ENCODE measurements at regions not wholly inside any gene's neighbourhood (a gene's known extent, or its start where the extent isn't known, plus 50 kb on each side); places are given as distances from the start of the nearest gene placed in this dataset.

DNA sequence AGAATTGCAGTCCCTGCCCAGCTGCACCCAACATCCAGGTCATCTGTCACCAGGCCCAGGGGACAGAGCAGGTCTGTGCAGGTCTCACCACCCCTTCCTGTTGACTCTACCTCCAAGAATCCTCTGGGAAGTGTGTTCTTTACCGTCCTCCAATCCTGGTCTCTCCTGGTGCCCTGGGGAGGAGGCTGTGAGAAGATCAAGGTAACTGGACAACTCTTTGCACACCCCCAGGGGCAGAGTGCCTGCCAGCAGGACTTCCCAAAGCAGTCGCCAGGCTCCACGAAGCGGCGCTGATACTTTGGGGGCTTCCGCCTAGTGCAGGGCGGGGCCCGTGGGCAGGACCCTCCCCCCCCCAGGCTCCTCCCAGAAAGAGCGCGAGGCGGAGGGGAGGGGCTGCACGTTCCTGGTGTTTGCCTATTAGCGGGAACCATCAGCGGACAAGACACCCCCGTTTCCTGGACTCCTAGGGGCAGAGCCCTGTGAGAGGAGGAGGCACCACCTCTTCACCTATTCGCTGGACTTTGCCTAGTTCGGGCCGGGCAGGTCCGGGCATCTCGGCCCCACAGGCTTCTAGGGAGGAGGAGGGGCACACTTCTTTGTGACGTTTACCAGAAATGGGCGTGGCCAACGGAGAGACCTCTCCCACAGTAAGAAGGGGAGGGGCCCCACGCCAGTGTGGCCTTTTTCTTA lies 918.0 kb downstream of the AACS start:
- WGBS, 2 experiments (ENCODE audit: low coverage in 1 of 2, low lambda C conversion rate in 2 of 2, missing lambda C conversion rate in 2 of 2): 5% methylated on average over 19 to 24 of the region's 24 CpGs
- Histone ChIP-seq H3K27ac (no peak overlapping the region), H3K4me3 (no peak overlapping the region), H3K79me2 (ENCODE audit: insufficient read depth) (no peaks in the 10 kb centered on the region), H3K4me2 (ENCODE audit: unreplicated experiment) (no peak overlapping the region), H3K9me2 (ENCODE audit: insufficient read depth) (no peaks in the 10 kb centered on the region), H3K4me1 (ENCODE audit: insufficient read depth) (no peaks in the 10 kb centered on the region), H3F3A (ENCODE audit: insufficient read depth) (no peaks in the 10 kb centered on the region), H3K9me3 (ENCODE audit: low read depth) (no peaks in the 10 kb centered on the region), H4K20me1 (ENCODE audit: insufficient read depth) (no peaks in the 10 kb centered on the region), H2AFZ (no peak overlapping the region), H3K36me3 (ENCODE audit: low read depth) (no peaks in the 10 kb centered on the region), H3K9ac (no peak overlapping the region), H3K27me3 (replicated peaks; ENCODE audit: insufficient read depth) (no peaks in the 10 kb centered on the region)
- in situ Hi-C loops (cut with MboI): no loop called here
- no peak for TF ChIP-seq EZH2 (IDR thresholded peaks at IDR 0.05; ENCODE audit: insufficient read depth, poor library complexity, severe bottlenecking)
- no peak for TF ChIP-seq EZH2phosphoT487 (IDR thresholded peaks at IDR 0.05; ENCODE audit: insufficient read depth, low read depth)
- DNase-seq: no peak

DNA sequence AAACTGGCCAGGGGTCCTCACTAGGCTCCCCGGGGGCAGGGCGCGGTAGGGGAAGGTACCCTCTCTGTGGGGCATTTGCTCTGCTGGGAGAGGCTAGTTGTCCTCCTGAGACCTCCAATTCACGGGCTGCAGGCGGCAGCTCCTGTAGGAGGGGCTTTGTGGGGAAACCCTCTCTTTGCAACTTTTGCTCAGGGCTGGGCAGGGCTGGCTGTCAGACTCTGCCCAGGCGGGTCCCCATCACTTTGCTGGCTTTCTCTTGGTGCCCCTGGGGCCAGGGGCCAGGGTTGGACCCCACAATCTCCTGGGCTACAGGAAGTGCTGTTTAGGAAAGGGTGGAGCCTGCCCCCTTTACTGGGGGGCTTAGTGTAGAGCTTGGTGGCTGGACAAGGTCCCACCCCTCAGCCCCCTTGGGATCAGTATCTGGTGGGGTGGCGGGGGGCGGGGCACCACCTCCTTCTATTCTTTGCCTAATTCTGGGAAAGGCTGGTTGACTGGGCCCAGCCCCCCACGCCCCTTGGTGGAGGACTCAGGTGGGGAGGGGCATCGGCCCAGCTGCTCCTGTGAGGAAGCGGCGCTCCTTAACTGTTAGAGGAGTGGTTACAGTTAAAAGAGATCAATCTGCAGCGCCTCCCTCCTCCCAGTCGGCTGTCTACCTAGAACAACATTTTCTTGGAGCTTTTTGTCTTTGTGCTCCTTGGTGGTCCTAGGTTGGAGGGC lies 918.7 kb downstream of the AACS start:
- no peak overlapping the region for H3K4me3 ChIP-seq
- H2AFZ ChIP-seq: no peak overlapping the region
- H3F3A ChIP-seq (ENCODE audit: insufficient read depth): no peaks in the 10 kb centered on the region
- DNase-seq: no peak
- H4K20me1 ChIP-seq (ENCODE audit: insufficient read depth): no peaks in the 10 kb centered on the region
- no peaks in the 10 kb centered on the region for H3K4me1 ChIP-seq (ENCODE audit: insufficient read depth)
- no peaks in the 10 kb centered on the region for H3K79me2 ChIP-seq (ENCODE audit: insufficient read depth)
- H3K36me3 ChIP-seq (ENCODE audit: low read depth): no peaks in the 10 kb centered on the region
- H3K27ac ChIP-seq: no peak overlapping the region
- H3K27me3 ChIP-seq (replicated peaks; ENCODE audit: insufficient read depth): no peaks in the 10 kb centered on the region
- in situ Hi-C loops (cut with MboI): no loop called here
- H3K4me2 ChIP-seq (ENCODE audit: unreplicated experiment): no peak overlapping the region
- H3K9me2 ChIP-seq (ENCODE audit: insufficient read depth): no peaks in the 10 kb centered on the region
- H3K9me3 ChIP-seq (ENCODE audit: low read depth): no peaks in the 10 kb centered on the region
- TF ChIP-seq EZH2phosphoT487 (IDR thresholded peaks at IDR 0.05; ENCODE audit: insufficient read depth, low read depth) (no peak), EZH2 (IDR thresholded peaks at IDR 0.05; ENCODE audit: insufficient read depth, poor library complexity, severe bottlenecking) (no peak)
- 4% methylated on average over 11 to 14 of the region's 14 CpGs for WGBS, 2 experiments (ENCODE audit: low coverage in 1 of 2, low lambda C conversion rate in 2 of 2, missing lambda C conversion rate in 2 of 2)
- H3K9ac ChIP-seq: no peak overlapping the region

DNA sequence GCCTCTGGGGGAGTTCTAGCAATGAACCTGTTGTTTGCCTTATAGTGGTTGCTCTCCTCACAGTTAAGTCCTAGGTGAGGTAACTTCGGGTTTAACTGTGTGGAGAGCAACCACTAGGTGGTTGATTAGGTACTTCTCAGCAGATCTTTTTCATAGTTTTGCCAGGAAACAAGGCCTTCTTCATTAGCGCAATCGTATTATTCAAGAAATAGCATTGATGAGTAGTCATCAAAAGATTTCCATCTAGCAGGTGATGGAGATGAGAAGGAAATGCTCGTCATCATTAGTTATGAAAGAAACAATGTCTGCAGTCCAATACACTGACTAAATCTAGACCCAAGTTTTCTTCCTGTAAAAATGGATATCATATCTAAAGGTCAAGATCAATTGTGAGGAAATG lies 923.3 kb downstream of the AACS start:
- H3K27ac ChIP-seq: no peak overlapping the region
- no peak overlapping the region for H2AFZ ChIP-seq
- H3K9ac ChIP-seq: no peak overlapping the region
- no peaks in the 10 kb centered on the region for H3K79me2 ChIP-seq (ENCODE audit: insufficient read depth)
- 24 to 46% methylated on average over 4 of the region's 4 CpGs for WGBS, 2 experiments (ENCODE audit: low coverage in 1 of 2, low lambda C conversion rate in 2 of 2, missing lambda C conversion rate in 2 of 2)
- TF ChIP-seq EZH2phosphoT487 (IDR thresholded peaks at IDR 0.05; ENCODE audit: insufficient read depth, low read depth) (no peak), EZH2 (IDR thresholded peaks at IDR 0.05; ENCODE audit: insufficient read depth, poor library complexity, severe bottlenecking) (no peak)
- in situ Hi-C loops (cut with MboI): no loop called here
- DNase-seq: no peak
- H3K4me3 ChIP-seq: no peak overlapping the region
- no peak overlapping the region for H3K4me2 ChIP-seq (ENCODE audit: unreplicated experiment)
- no peaks in the 10 kb centered on the region for H4K20me1 ChIP-seq (ENCODE audit: insufficient read depth)
- H3K9me3 ChIP-seq (ENCODE audit: low read depth): no peaks in the 10 kb centered on the region
- no peaks in the 10 kb centered on the region for H3K9me2 ChIP-seq (ENCODE audit: insufficient read depth)
- H3K36me3 ChIP-seq (ENCODE audit: low read depth): no peaks in the 10 kb centered on the region
- H3K27me3 ChIP-seq (replicated peaks; ENCODE audit: insufficient read depth): no peaks in the 10 kb centered on the region
- H3F3A ChIP-seq (ENCODE audit: insufficient read depth): no peaks in the 10 kb centered on the region
- H3K4me1 ChIP-seq (ENCODE audit: insufficient read depth): no peaks in the 10 kb centered on the region

DNA sequence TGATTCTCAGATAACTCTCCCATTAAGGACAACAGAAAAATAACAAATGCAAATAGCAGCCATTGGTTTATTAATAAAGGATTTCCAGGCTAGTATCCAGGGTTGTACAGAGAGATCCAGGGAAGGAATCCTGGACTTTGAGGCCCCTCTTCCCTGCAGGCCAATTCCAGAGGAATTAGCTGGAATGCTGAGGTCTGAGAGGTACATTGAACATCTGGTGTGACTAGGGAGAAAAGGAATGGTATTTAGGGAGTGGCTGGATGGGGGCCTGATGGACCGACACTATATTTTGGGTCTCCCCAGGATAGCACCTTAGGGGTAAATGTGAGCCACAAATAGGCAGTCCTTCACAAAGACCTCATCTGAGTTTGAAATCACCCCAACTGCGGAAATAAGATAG lies 924.5 kb downstream of the AACS start:
- 15 to 23% methylated on average over 2 of the region's 2 CpGs for WGBS, 2 experiments (ENCODE audit: low coverage in 1 of 2, low lambda C conversion rate in 2 of 2, missing lambda C conversion rate in 2 of 2)
- no peaks in the 10 kb centered on the region for H3F3A ChIP-seq (ENCODE audit: insufficient read depth)

More for the DNA sequence above, 924.5 kb downstream of the AACS start:
- Histone ChIP-seq H3K4me1 (ENCODE audit: insufficient read depth) (no peaks in the 10 kb centered on the region), H3K4me3 (no peak overlapping the region), H3K9ac (no peak overlapping the region), H2AFZ (no peak overlapping the region), H3K79me2 (ENCODE audit: insufficient read depth) (no peaks in the 10 kb centered on the region), H3K27ac (no peak overlapping the region), H3K9me3 (ENCODE audit: low read depth) (no peaks in the 10 kb centered on the region), H3K36me3 (ENCODE audit: low read depth) (no peaks in the 10 kb centered on the region), H3K9me2 (ENCODE audit: insufficient read depth) (no peaks in the 10 kb centered on the region), H3K4me2 (ENCODE audit: unreplicated experiment) (no peak overlapping the region), H3K27me3 (replicated peaks; ENCODE audit: insufficient read depth) (no peaks in the 10 kb centered on the region), H4K20me1 (ENCODE audit: insufficient read depth) (no peaks in the 10 kb centered on the region)
- in situ Hi-C loops (cut with MboI): no loop called here
- no peak for TF ChIP-seq EZH2phosphoT487 (IDR thresholded peaks at IDR 0.05; ENCODE audit: insufficient read depth, low read depth)
- no peak for TF ChIP-seq EZH2 (IDR thresholded peaks at IDR 0.05; ENCODE audit: insufficient read depth, poor library complexity, severe bottlenecking)
- DNase-seq: no peak

All from GM23248 (cell line).